DND-41 (cell line): ENCODE measurements at regions not wholly inside any gene's neighbourhood (a gene's known extent, or its start where the extent isn't known, plus 50 kb on each side); places are given as distances from the start of the nearest gene placed in this dataset.

Experiments used
- CTCF ChIP-seq: IDR thresholded peaks from 2 replicates; pipeline ENCODE4 v1.5.1; 2012; ENCODE audit warnings: borderline replicate concordance, low read length, moderate library complexity, mild to moderate bottlenecking; ENCODE audit not compliant: poor library complexity, severe bottlenecking; ENCODE audit errors: extremely low read depth
- EZH2 ChIP-seq: IDR thresholded peaks from 3 replicates; pipeline ENCODE4 v1.6.1; 2012; ENCODE audit warnings: borderline replicate concordance, low read depth, mild to moderate bottlenecking, moderate library complexity, low read length, inconsistent platforms; ENCODE audit not compliant: severe bottlenecking

GRCh38 chr13:64078025-64078424 lies 2662.4 kb upstream of the PCDH20 start:
- TF ChIP-seq CTCF (no peak), EZH2 (no peak)
